GM19397 (cell line): ENCODE measurements at regions not wholly inside any gene's neighbourhood (a gene's known extent, or its start where the extent isn't known, plus 50 kb on each side); places are given as distances from the start of the nearest gene placed in this dataset.

Experiments
- ATAC-seq: cut with Tn5 transposase; IDR thresholded peaks from one replicate; pipeline ENCODE4 v1.9.1; 2021; ENCODE audit warnings: mild to moderate bottlenecking, moderate library complexity; ENCODE audit not compliant: unreplicated experiment

DNA sequence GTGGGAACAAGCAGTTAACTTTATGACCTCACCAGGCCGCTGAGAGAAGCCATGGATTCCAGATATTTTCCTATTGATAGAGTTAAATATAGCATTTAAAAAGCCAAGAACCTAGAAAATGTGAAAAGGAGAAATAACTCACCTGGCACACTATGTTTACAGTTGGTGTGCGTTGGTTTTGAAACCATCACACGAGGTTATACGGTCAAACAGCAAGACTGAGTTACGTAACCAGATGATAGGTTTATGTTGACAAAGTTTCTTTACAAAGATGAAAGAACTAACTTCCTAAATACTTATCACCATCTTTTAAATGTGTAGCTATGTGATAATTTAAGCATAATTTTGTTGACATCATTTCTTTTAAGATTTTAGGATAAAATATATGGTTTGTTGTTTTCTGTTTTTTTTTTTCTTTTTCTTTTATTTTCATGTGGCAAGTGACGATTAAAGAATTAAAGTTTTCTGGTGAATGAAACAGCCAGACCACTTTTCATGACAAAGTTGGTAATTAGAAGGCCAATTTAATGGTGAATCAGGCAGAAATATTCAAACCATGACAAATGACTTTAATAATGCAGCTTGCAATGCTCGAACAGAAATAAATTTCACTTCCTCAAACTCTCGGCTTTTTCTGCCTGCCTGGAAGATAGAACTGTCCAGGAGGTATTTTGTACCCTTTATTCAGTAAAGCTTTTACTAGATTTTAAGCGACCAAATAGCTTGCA lies 339.1 kb upstream of the OBI1 start:
- ATAC-seq: no peak

- ATAC-seq: no peak
Observed at GRCh38 chr13:78993792-78994191, 334.8 kb upstream of the OBI1 start.

DNA sequence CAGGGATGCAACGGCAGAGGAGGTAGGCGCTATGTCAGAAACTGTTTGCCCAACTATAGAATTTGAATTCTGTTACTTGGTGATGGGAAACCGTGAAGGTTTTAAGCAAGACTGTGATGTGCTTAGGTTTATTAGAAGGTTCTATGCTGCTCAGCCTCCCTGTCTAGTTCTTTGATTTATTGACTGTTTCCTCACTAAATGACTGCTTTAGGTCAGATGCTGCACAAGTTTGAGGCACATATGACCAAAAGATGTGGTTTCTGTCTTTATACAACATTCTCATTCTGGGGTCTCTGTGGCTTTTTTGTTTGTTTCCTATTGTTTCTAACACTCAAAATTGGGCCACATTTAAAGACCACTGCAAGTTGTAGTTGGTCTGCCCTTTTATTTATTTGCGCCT lies 323.0 kb upstream of the OBI1 start:
- no peak for ATAC-seq

DNA sequence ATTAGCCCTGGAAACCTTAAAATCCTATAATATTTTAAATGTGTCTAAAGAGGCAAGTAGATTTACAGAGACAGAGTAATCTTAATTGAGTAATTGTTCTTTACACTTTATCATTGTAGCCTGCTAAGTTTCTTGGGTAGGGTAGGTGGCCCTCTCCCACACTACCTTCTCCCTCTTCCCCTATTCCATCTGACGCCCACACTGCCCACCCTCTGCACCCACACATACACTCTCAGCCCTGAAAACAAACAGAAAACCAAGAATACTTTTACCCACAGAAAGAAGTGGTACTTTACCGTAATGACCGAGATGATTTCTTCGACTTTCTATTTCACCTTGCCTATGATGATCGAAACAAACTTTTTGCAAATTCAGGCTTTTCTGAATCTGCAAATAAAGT lies 320.4 kb upstream of the OBI1 start:
- no peak for ATAC-seq

- peak; percentile 94 for ATAC-seq
Observed at GRCh38 chr13:78978381-78978998, 319.5 kb upstream of the OBI1 start.

DNA sequence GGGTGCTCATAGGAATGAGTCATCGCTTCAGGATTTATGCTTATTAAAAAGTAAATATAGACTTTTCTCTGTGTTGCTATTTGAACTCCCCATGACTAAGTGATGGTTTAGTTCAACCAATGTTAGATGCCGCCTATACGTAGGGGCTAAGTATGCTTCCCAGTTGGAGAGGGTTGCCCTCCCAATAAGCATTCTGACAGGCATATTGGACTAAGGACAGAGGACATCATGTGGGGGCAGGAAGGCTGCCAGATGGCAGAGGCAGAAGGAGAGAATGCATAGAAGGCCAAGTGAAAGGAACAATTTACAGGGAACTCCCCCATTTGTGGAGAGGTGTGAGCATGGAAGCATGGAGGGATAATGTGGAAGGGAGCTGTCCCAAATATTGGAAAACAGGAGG lies 318.4 kb upstream of the OBI1 start:
- no peak for ATAC-seq

DNA sequence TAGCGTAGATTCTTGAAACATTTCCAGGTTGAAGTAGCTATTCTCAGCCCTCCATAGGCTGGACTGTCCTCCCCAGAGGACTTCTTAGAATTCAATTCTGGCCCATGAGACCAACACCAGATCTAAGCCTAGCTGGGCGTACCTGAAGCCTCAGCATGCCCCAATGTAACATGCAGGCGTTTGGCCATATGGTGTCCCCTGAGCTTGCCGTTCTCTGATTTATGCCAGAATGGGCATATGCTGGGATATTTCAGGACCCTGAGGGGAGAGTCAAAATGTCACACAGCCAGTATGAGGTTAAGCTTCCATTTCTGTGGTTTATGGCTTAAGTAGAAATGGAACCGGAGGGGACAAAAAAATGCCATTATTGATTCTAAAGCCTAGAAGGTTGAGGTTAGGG lies 317.7 kb upstream of the OBI1 start:
- no peak for ATAC-seq

DNA sequence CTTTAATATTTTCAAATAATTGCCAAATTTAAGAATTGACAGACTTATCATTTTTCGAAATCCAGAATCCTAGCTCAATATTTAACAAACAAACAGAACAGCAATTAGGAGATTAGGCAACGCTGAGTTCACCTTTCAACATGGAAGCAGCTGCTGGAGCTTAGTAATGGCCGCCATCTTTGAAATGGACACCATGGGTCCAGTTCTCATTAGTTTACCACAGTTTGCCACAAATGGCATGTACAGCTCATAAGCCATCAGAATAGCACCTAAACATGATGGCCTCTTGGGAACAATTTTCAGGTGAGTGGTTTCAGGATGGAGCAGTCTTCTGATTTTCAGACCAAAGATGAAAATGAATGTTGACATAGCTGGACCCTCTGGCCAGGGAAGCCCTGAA lies 313.6 kb upstream of the OBI1 start:
- no peak for ATAC-seq

- ATAC-seq: no peak
Observed at GRCh38 chr13:78971355-78972025, 312.5 kb upstream of the OBI1 start.

DNA sequence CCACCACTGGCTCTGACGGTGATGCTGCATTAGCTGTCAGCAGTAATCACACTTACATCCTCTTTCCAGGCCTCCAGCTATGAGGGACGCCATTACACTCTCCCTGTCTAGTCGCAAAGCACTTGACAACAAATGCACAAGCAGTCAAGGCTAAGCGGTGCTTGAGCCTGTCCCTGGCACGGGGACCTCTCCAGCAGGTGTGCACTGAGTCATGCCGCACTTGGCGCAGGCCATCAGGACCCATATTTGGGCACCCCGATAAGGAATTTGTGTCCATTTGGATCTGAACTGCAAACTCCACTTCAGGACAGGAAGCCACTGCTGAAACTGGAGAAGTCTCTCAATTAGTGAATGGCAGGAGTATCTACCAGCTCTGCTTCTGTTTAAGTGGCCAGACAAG lies 301.9 kb upstream of the OBI1 start:
- ATAC-seq: no peak

DNA sequence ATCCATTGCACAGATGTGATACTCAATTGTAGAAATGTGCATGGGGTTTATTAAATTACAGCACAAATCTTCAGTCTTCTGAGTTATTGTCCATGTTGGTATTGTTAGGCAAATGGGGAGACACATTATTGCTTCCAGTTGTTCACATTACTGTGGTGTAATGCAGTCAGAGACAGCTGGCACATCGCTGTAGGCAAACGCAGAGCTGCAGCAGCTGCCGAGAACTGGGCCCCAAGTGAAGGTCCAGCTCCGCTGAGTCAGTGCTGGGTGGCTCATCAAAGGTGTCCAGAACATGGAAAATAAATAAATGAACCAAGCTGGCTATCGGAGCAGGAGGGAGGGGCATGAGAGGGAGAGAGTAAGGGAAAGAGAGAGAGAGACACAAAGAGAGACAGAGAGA lies 299.1 kb upstream of the OBI1 start:
- ATAC-seq: no peak

DNA sequence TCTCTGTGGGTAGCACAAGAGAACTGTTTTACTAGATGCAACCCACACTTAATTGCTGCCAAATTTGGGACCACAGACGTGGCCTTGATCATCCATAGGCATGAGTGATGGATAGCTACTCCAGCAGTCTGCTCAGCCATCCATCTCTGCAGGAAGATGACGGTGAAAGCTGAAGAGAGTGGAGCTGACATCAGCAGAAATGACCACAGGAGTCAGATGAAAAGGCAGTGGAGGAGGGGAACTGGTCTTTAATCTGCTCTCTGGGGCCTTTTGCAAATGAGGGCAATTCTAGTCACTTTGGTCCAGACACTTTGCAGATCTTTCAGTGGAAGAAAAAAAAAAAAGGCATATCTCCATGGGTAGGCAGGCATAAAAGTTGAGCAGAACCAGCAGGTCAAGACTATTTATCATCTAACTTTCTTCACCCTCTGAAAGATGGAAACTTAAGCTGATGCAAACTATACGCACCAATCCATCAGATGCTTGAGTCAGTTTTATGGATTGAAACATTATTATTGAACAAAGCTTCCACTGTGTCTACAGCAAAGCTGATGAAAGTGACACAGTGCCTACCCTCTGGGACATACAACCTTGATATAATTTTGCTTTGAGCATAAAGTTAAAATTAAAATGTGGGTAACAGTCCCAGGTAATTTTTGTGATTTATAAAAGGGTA lies 281.6 kb upstream of the OBI1 start:
- ATAC-seq: no peak

GRCh38 chr13:78934336-78934735 lies 275.4 kb upstream of the OBI1 start:
- ATAC-seq: no peak

GRCh38 chr13:78915015-78915414 lies 256.1 kb upstream of the OBI1 start:
- no peak for ATAC-seq

DNA sequence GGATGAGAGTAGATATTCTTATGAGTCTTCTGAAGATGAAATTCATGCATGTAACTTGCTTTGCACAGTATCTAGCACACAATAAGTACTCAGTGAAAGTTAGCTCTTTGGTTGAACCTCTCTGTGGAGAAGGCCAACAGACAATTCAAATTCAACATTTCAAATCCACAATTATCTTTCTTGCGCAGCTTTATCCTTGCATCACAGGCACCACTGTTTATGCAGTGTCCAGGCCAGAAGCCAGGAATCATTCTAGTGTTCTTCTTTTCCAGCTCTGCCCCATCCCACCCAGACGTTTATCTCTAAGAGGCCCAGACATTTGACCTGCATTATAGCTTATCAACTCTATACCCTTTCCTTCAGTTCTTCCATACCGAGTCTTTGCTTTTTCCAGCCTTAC lies 254.7 kb upstream of the OBI1 start:
- ATAC-seq: no peak

DNA sequence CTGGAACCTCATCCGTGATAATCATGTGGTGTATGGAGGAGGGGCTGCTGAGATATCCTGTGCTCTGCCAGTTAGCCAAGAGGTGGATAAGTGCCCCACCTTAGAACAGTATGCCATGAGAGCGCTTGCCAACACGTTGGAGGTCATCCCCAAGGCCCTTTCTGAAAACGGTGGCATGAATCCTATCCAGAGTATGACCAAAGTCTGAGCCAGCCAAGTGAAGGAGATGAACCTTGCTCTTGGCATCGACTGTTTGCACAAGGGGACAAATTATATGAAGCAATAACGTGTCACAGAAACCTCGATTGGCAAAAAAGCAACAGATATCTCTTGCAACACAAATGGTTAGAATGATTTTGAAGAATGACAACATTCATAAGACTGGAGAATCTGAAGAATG lies 251.2 kb upstream of the OBI1 start:
- ATAC-seq: no peak

DNA sequence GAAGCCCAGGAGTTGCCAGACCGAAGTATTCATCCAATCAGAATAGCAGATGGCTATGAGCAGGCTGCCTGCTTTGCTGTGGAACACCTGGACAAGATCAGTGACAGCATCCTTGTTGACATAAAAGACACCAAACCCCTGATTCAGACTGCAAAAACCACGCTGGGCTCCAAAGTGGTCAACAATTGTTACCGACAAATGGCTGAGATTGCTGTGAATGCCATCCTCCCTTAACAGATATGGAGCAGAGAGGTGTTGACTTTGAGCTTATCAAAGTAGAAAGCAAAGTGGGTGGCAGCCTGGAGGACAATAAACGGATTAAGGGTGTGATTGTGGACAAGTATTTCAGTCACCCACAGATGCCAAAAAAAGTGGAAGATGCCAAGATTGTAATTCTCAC lies 250.3 kb upstream of the OBI1 start:
- ATAC-seq: no peak

DNA sequence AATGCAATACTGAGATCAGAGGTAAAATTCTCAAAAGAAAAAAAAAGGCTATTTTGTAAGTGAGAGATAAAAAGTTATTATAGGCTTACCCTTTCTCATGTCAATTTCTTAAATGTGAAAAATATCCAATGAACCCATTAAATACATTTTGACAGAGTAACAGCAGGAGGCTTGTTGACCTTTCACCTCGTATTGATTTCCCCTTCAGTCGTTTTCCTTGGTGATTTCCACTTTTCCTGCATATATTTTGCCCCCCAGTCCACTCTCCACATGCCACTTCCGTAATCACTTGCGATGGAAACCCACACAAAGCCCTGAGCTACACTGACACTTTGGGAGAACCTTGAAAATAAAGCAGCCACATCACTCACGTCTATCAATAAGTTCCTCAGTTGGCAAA lies 248.1 kb upstream of the OBI1 start:
- no peak for ATAC-seq

GRCh38 chr13:78897200-78897599 lies 238.2 kb upstream of the OBI1 start:
- ATAC-seq: no peak

GRCh38 chr13:78884571-78884970 lies 225.6 kb upstream of the OBI1 start:
- ATAC-seq: no peak

DNA sequence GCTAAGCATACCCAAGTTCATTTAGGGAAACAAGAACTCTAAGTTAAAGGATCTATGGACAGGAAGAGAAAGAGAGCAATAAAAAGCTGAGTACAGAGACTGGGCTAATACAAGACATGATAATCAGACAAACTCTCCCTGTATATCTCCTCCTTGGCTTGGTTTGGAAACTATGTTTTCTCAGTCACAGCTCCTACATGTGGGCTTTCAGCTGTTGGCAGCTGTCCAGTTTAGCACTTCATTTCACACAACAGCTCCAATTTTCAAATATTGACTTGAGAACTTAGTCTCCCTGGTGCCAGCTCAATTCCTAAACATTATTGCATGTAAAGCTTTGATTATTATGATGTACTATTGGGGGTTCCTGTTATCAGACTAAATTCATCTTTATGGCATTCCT lies 222.8 kb upstream of the OBI1 start:
- no peak for ATAC-seq

DNA sequence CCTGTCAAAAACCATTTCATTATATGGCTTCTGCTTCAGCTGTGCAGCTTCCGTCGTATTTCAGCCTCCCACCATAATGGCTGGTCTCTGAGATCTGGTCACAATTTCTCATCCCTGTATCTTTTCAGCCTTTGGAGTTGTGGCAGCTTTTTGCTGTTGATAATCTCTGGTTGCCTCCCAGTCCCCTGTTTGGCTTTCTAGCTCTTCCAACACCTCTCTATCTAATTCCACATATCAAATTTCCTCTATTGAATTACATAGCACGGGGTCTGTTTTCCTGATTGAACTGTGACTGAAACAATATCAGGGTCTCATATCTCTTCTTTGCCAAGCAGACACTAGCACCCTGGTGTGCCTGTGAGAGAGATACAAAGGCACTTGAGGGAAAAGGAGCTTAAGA lies 222.1 kb upstream of the OBI1 start:
- ATAC-seq: no peak
